ENCODE measurements at regions not wholly inside any gene's neighbourhood (a gene's known extent, or its start where the extent isn't known, plus 50 kb on each side); places are given as distances from the start of the nearest gene placed in this dataset.

- TF ChIP-seq, protein P1, sequence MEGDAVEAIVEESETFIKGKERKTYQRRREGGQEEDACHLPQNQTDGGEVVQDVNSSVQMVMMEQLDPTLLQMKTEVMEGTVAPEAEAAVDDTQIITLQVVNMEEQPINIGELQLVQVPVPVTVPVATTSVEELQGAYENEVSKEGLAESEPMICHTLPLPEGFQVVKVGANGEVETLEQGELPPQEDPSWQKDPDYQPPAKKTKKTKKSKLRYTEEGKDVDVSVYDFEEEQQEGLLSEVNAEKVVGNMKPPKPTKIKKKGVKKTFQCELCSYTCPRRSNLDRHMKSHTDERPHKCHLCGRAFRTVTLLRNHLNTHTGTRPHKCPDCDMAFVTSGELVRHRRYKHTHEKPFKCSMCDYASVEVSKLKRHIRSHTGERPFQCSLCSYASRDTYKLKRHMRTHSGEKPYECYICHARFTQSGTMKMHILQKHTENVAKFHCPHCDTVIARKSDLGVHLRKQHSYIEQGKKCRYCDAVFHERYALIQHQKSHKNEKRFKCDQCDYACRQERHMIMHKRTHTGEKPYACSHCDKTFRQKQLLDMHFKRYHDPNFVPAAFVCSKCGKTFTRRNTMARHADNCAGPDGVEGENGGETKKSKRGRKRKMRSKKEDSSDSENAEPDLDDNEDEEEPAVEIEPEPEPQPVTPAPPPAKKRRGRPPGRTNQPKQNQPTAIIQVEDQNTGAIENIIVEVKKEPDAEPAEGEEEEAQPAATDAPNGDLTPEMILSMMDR (IDR thresholded peaks at IDR 0.05) = no peak
- no peak for TF ChIP-seq CREB1 (CRISPR knock-in tag; IDR thresholded peaks at IDR 0.05)
Observed at GRCh38 chr21:27805696-27806095, 838.8 kb upstream of the ADAMTS5 start.
